ENCODE measurements at regions not wholly inside any gene's neighbourhood (a gene's known extent, or its start where the extent isn't known, plus 50 kb on each side); places are given as distances from the start of the nearest gene placed in this dataset.

DNA sequence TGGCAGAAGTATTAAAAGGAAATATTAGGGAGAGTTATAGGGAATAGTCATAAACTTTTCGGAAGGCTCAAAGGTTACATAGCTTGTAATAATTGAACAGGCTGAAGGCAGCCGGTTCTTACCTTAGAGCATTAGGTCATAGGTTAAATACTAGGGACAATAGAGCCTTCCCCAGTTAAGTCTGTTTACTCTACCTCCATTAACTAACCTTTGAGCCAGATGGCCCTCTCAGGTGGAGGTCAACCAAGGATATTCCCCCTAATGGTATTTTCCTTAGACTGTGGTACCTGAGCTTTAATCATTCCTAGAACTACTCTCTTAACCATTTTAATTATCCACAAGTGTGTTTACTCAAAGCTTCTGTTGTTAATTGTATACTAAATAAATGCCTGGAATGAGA, 920.9 kb upstream of the PABPC4L start:
- TF ChIP-seq POLR2A (IDR thresholded peaks at IDR 0.05; ENCODE audit: low read length), result no peak
- no peak for TF ChIP-seq GATA1 (IDR thresholded peaks at IDR 0.05; ENCODE audit: low read depth, low read length)
